GM18907 (cell line): ENCODE measurements at regions not wholly inside any gene's neighbourhood (a gene's known extent, or its start where the extent isn't known, plus 50 kb on each side); places are given as distances from the start of the nearest gene placed in this dataset.

Experiments
- ATAC-seq: cut with Tn5 transposase; IDR thresholded peaks from one replicate; pipeline ENCODE4 v1.9.1; 2021; ENCODE audit warnings: mild to moderate bottlenecking, moderate library complexity; ENCODE audit not compliant: unreplicated experiment

DNA sequence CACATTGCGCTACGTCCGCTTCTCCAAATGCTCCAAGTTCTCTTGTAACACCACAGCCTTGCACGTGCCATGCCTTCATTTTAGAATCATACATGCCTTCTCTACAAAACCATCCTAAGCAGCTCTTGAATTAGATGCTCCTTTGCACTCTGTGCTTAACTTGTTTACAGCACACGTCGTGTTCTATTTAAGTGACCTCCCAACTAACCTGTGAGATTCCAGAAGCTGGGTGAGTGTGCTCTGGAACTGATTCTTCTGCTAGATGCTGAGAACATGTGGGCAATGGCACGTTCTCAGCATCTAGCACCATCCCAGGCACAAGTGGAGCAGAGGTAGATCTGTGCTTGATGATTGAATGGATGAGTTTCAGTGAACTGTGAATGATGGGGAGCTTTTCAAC, 100.0 kb upstream of the NEDD9 start:
- ATAC-seq: no peak

DNA sequence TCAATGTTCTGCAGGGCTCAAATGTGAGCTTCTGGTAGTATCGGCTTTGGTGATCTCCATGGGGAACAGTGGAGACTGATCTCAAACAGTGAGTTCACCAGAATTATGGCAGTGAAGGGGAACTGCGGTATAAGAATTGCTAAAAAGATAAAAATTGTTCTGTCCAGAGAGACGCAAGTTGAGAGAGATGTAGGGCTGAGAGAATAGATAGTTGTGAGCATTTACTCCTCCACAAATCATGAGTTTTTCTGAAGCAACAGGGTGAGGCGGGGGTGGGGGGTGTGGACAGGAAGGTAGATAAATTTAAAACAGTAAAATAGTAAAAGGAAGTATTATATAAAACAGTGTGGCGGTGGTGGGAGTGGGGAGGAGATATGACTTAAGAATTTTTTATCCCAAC, 98.6 kb upstream of the NEDD9 start:
- ATAC-seq: no peak

DNA sequence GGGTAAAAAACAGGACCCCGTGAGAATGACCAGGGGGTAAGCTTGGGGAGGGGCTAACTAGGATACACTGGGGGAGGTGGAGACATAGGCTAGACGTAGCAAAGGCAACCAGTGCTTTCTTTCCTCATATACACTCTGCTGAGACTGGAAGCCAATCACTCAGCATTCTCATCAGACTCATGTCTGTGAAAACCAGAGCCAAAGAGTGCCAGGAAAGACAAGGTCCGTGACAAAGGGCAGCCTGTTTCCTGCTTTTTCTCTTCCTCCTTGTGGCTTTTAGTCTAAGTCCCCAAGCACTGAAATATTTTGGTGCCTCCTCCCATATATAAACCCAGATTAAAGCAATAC, 97.9 kb upstream of the NEDD9 start:
- ATAC-seq: no peak

DNA sequence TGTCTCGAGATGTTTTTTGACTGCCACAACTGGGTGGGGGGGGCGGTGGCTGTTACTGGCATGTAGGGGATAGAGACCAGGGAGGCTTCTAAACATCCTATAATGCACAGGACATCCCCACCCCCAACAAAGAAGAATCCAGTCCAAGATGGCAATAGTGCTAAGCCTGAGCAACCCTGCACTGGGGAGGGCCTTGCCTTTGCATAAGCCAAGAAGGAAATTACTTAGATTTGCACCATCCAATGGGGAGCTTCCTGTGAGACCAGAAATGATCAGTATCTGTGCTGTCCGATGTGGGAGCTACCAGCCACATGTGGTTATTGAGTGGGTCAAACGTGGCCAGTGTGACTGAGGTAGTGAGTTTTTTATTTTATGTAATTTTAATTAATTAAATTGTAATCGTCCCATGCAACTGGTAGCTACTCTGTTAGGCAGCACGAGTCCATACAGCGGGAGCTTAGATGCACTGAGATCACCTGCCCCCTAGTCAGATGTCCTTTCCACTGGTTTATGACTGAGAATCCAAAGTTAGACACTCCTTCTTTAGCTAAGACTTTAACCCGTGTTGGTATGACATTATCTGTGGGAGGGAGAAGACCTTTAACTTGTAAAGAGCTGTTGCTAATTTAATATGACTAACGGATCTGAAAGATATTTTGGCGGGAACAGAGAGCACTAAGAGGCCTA, 97.4 kb upstream of the NEDD9 start:
- ATAC-seq: no peak

DNA sequence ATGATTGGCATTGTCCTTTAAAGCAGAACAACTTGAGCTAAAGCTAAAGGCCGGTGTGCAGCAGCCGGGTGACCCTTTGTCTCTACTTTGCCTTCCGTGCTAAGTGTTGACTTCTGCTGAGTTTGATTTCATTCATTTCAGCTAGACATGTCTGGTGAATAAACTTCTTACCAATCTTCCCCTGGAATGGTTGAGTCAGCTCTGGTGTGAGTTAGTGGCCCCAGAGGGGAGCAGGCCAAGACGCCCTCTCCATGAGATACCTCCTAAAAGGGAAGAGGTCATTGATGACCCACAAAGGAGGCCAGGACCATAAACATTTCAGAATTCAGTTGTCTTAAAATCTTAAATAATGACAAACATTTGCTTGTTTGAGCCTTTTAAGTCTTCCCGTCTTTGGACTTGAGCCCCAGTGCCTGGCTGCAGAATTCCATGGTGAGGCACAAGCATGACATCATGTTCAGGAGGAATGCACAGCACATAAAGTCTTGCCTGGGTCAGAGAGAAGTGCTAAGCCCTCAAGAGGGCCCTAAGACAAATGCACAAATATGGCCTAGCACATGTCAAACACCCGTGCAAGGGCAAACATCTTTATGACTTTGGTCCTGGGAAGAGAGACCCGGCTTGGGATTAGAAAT, 96.3 kb upstream of the NEDD9 start:
- no peak for ATAC-seq

DNA sequence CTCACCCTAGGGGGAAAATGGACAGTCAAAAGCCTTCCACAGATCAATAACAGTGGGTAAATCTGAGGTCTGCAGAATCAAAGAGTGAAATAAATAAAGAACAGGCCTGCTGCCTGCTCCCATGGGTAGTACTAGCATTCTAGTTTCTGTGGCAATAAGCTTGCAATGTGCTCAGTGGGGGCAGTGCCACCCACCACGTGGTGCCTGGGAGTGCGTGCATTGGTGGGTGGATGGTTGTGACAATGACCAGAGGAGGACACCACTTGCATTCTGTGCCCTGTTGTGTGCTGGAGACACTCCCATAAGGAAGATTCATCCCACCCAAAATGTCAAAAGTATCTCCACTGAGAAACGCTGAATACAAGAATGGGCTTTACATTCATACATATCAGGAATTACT, 95.5 kb upstream of the NEDD9 start:
- ATAC-seq: no peak

DNA sequence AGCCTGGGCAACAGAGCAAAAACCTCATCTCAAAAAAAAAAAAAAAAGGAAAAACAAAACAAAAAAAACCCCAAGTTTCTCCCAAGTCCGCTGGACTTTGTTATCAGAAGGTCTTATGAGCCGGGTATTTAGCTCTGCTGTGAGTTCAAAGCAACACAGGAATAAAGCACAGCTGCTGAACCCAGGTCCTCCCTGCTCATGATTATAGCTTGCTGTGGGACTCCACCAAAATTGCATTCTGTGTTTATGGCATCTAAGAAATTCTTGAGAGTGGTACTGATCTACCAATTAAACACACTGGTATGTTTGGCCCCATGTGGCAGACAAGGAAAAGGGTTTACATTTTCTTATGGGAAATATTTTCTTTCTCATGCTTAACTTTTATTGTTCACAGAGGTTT, 93.6 kb upstream of the NEDD9 start:
- no peak for ATAC-seq

DNA sequence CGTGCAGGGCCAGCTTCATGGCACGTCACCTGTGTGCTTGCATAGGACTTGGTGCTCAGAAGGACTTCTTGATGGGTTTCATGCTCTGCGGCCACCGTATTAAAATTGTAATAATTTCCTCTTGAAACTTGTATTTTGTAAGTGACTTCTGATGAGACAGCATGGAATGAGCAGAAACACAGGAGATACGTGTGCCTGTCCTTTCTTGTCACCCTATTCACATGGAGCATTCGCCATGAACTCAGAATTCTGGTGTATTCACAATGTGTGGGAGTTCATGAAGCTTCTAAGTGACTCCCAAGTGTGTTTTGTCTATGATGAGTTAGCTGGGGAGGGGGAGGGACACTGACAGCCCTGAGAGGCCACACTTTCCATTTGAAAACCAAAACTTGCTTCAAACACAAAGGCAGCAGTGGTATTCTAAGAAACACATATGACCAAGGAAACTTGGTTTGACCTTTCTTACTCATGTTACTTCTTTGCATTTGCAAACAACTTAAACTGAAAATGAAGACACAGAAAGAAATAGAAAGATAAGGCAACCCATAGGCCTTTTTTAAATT, 92.1 kb upstream of the NEDD9 start:
- ATAC-seq: peak; percentile 63

DNA sequence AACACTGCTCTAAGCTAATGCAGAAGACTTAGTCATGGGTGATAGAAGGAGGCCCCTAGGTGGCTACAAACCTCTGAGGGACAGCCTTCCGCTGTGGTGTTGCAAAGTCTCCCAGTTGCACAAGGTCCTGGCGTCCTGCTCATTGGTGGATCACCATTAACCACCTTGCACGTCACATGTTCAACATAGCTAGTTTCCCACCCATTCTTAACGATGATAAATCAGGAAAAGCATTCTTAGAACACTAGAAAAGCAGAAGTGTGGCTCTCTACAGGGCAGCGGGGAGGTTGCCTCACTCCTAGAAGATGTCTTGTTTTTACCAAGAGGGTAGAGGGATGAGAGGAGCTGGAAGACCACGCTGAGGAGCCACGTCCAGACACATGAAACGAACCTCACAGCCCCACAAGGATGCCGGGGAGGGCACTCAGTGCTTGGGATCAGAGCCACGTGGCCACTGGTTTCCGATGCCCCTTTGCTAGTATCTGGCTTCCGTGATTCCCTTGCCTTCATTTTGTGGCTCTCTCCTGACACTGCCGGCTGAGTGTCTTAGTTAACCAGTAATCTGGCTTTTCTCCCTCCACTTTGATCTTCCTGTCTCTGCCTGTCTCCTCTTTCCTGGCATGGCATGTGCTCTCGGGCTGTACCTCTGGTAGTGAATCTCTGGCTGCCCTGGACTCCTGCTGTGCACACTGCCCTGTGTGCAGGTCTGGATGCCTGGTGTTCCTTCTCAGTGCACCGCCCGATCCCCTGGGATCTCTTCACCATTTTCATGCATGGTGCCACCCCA, 91.4 kb upstream of the NEDD9 start:
- ATAC-seq: peak; percentile 65

DNA sequence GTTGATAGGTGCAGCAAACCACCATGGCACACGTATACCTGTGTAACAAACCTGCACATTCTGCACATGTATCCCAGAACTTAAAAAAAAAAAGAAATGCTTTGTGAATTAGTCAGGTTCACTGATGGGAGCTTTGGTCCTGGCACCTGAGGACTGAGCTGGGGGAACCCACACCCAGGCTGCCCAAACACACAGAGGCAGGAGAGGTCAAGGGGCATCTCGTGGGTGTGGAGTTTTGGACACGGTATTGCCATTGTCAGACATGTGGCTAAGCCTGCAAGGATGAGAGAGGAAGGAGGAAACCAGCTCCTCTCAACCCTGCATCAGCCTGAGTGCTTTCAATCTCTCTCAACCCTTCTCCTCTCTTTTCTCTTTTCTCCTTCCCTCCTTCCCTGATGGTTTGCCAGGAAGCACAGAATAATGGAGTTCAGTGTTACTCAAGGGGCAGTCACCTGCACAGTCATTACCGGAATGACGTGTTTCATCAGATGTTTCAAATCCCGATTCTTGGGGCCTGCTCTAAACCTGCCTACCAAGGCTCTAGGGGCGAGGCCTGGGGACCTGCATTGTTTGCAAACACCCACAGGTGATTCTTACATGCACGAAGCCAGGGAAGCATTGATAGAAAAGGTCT, 89.9 kb upstream of the NEDD9 start:
- no peak for ATAC-seq

DNA sequence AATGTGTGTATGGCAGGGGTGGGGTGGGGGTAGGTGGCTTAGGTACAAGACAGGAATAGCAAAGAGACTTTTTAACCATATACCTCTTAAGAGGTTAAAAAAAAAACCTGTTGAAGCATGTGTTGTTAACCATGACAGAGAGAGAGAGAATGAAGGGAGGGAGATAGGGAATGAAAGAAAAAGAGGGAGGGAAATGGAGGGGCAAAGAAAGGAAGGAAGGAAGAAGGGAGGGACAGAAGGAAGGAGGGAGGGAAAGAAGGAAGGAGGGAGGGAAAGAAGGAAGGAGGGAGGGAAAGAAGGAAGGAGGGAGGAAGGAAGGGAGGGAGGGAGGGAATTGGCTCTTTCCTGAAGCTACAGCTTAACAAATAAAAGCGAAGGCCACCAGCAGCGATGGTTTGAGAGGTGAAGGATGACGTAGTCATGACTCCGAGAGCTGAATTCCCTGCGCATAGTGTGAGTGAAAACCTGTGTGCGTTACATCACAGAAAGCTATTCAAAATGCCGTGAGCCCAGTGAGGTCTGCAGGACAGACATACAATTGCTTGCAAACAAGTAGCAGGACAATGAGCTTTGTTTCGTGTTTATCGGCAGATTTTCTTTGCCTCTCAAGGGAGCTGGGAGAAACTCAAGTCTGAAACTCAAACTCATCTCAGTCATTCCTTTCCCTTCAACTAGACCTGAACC, 88.6 kb upstream of the NEDD9 start:
- no peak for ATAC-seq

DNA sequence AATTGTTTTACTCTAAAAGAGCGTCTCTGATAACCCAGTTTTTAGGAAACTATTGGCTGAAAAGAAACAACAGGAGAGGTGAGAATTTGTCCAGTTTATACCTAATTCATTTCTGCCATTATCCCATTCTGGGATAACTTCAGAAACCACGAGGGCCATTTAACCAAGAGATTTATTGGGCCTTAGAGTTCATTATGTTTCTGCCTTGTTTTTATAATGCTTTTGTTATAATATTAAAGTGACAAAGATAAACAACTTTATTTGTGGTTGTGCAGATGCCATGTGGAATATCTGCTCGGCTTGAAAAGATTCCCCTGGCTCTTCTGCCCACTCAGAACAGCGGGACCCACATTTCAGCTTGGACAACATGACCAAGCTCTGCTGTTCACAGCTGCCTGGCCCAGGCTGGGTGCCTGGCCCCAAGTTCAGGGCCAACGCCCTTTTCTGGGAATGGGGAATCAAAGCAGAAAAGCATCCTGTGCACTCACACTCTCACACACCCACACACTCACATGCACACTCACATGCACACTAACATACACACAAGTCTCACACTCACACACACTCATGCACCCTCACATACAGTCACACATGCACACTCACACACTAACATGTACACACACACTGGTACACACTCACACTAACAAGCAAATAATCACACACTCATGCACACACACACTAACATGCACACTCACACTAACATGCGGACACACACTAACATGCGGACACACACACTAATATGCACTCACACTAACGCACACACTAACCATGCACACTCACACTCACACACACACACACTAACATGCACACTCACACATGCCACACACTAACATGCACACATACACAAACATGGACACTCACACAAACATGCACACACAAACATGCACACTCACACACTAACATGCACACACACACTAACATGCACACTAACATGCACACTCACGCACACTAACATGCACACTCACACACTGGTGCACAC, 86.7 kb upstream of the NEDD9 start:
- no peak for ATAC-seq

DNA sequence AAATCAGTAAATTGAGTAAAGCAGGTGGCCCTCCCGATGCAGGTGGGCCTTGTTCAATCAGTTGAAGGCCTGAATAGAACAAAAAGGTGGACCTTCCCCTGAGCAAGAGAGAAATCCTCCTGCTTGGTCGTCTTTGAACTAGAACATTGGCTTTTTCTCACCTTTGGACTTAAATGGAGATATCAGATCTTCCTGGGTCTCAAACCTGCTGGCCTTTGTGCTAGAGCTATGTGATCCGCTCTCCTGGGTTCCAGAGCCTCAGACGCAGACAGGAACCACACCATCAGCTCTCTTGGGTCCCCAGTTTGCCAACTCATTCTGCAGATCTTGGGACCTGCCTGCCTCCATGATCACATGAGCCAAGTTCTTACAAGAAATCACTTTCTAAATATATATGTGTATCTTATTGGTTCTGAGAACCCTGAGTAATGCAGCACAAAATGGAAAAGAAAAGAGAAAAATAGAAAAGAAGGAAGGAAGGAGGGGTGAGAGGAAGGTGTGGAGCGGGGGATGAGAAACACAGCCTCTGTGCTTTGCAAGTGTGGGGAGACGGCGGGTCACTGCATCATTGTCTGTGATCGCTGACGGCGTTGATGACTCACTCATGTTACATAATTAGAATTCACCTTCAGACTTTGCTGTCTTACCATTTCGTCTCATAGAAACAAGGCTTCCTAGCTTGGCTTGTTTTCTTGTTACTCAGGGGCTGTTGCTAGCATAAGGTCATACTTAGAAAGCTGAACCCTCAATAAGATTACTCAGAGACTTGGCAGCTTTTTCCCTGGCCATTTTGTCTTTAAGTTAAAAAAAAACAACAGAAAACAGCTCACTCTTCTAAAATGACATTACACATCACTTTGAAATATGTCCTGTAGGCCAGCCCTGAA, 85.7 kb upstream of the NEDD9 start:
- ATAC-seq: peak; percentile 50

DNA sequence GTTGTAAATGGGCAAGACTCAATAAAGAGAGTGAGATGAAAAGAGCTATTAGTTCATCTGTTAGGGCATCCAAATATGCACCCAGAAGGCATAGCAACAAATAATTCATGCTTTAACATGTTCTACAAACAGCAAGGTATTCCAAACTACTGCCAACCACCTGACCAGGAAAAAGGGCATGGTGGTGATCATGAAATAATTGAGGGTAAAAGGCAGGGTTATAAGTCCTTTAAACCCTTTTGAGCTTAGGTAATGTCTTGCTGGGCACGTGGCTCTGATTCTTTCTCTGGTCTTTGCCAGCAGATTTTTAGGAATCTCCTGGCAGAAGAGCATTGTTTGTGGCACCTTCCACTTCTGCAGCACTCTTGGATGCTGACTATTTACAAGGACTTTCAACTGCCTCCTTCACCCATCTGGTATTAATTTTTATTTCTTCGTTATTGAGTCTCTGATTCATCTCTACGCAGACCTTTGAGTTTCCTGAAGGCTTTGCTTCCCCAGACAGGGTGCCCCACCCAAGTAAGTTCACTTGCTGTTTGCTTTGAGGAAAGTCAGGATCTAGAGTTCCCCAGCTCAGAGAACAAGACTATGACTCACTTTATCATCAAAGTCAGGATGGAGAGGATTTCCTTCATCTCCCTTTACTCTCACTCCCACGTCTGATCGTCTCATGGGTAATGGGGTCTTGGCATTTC, 83.4 kb upstream of the NEDD9 start:
- no peak for ATAC-seq

DNA sequence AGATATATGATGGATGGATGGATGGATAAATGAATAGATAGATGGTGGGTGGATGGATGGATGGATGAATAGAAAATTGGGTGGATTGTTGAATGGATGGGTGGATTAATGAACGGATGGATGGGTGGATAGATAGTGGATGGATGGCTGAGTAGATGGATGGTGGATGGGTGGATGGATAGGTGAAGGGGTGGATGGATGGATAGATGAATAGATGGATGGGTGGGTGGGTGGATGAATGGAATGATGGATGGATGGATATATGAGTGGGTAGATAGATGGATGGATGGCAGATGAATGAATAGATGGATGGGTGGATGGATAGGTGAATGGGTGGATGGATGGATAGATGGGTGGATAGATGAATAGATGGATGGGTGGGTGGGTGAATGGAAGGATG, 80.7 kb upstream of the NEDD9 start:
- no peak for ATAC-seq

DNA sequence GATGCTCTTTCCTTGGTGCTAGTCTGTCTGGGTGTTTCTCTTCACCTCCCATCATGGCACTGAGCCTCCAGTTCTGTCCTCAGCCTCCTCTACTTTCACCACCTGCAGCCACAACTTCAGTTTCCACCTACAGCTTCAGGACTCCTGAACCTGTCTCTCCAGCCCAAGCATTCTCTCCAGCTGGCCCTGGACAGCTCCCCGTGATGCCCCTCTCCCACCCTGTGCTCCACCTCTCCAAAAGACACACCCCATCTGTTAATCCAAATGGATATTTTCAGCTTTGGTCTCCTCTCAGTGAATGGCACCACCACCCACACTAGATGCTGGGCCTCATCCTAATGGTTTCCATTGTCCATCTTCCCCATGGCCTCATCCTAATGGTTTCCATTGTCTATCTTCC, 79.5 kb upstream of the NEDD9 start:
- no peak for ATAC-seq

DNA sequence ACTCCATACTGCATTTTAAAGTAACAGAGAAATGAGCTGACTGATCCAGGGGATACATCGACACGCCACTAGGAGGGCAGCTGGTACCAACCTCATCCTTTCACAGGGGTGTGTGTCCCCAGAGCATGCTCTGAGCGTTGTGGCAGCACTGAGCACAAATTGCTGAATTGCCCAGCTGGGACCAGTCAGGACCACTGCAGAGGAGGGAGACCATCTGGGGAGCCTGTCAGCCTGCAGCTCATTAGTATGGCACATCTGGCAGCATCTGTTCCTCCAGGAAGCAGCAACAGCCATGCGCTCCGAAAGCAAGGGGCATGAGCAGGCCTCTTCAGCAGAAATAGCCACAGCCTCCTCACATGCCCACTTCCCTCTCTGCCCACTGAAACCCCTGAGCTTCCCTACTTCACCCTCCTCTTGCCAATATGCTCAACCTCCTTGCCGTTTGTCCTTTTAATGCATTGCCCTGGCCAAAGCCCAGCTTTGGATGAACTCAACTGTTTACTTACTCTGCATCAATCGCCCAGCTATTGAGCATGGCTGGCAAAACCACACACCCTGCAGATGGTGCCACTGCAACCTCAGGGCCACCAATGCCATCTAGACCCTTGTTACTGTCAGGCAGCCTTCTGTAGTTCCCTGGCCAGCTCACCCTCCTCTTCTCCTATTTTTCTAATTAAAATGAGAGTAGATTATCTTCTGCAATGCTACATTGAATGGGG, 77.6 kb upstream of the NEDD9 start:
- ATAC-seq: no peak

DNA sequence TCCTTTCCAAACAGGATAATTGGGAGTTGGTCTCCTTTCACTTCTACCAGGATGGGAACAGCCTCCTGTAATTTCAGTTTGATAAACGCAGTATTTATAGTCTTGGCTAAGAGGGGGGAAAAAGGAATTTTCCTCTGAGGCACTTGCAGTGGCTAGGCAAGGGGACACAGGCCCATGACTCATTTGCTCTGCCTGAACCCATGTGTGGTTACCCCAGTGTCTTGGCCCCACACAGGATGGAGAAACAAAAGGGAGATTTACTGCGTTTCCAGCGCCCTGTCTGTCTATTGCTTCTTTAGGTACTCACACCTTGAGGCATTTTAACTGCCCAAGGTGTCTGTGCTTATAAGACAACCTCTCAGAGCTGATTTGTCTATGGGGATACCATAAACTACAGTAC, 74.8 kb upstream of the NEDD9 start:
- ATAC-seq: no peak
